GM20431 (cell line): ENCODE measurements at regions not wholly inside any gene's neighbourhood (a gene's known extent, or its start where the extent isn't known, plus 50 kb on each side); places are given as distances from the start of the nearest gene placed in this dataset.

Experiments used
- in situ Hi-C: fragments of 300-500 bp; cut with MseI, MboI; formaldehyde crosslinking; loops from one replicate; pipeline ENCODE4 v1.15.0; 2020; ENCODE audit warnings: low sequenced_read_pairs; ENCODE audit not compliant: unreplicated experiment

GRCh38 chr3:106611116-106611515 lies 742.3 kb upstream of the CBLB start:
- in situ Hi-C loops = loop anchor here (25.0 kb wide), 1 partner anchor 924 kb away; no protein-coding TSS in a partner anchor

- in situ Hi-C loops = loop anchor here (25.0 kb wide), 1 partner anchor 925 kb away; no protein-coding TSS in a partner anchor
Observed at GRCh38 chr3:106611841-106612240, 743.0 kb upstream of the CBLB start.

GRCh38 chr3:106616556-106616955 lies 747.7 kb upstream of the CBLB start:
- in situ Hi-C loops = loop anchor here (25.0 kb wide), 1 partner anchor 929 kb away; no protein-coding TSS in a partner anchor

GRCh38 chr3:106617276-106617675 lies 748.5 kb upstream of the CBLB start:
- in situ Hi-C loops = loop anchor here (25.0 kb wide), 1 partner anchor 930 kb away; no protein-coding TSS in a partner anchor

- in situ Hi-C loops = loop anchor here (25.0 kb wide), 1 partner anchor 933 kb away; no protein-coding TSS in a partner anchor
Observed at GRCh38 chr3:106620646-106621045, 751.8 kb upstream of the CBLB start.

- in situ Hi-C loops = loop anchor here (25.0 kb wide), 1 partner anchor 937 kb away; no protein-coding TSS in a partner anchor
Observed at GRCh38 chr3:106624154-106624553, 753.1 kb upstream of the CCDC54 start.

- in situ Hi-C loops = no loop called here
Observed at GRCh38 chr3:106628407-106628806, 748.8 kb upstream of the CCDC54 start.

GRCh38 chr3:106629215-106629832 lies 747.9 kb upstream of the CCDC54 start:
- in situ Hi-C loops = no loop called here

GRCh38 chr3:106631373-106632108 lies 745.7 kb upstream of the CCDC54 start:
- in situ Hi-C loops = no loop called here

GRCh38 chr3:106635271-106635670 lies 742.0 kb upstream of the CCDC54 start:
- in situ Hi-C loops = no loop called here

- in situ Hi-C loops = no loop called here
Observed at GRCh38 chr3:106635826-106636225, 741.4 kb upstream of the CCDC54 start.

GRCh38 chr3:106640353-106640752 lies 736.9 kb upstream of the CCDC54 start:
- in situ Hi-C loops = no loop called here

GRCh38 chr3:106642161-106642560 lies 735.1 kb upstream of the CCDC54 start:
- in situ Hi-C loops = no loop called here

GRCh38 chr3:106643684-106644161 lies 733.5 kb upstream of the CCDC54 start:
- in situ Hi-C loops = no loop called here

GRCh38 chr3:106673926-106674569 lies 703.2 kb upstream of the CCDC54 start:
- in situ Hi-C loops = no loop called here

- in situ Hi-C loops = no loop called here
Observed at GRCh38 chr3:106675451-106675850, 701.8 kb upstream of the CCDC54 start.

- in situ Hi-C loops = no loop called here
Observed at GRCh38 chr3:106678657-106679390, 698.4 kb upstream of the CCDC54 start.

GRCh38 chr3:106683953-106684620 lies 693.2 kb upstream of the CCDC54 start:
- in situ Hi-C loops = no loop called here

- in situ Hi-C loops = no loop called here
Observed at GRCh38 chr3:106685745-106686144, 691.5 kb upstream of the CCDC54 start.

- in situ Hi-C loops = no loop called here
Observed at GRCh38 chr3:106687905-106688304, 689.3 kb upstream of the CCDC54 start.
